A204.1 (cell line): ENCODE measurements at regions not wholly inside any gene's neighbourhood (a gene's known extent, or its start where the extent isn't known, plus 50 kb on each side); places are given as distances from the start of the nearest gene placed in this dataset.

Source experiments
- FAIRE-seq: peaks from 2 replicates; lab custom pipeline; 2012; peaks lifted over from hg19 to GRCh38; lab: Jason Lieb, UNC

- FAIRE-seq, result no peak
Measured at GRCh38 chr22:49565516-49565855, 262.2 kb downstream of the BRD1 start.

- FAIRE-seq, result no peak
Measured at GRCh38 chr22:49564666-49565515, 262.8 kb downstream of the BRD1 start.

GRCh38 chr22:49564054-49564453 lies 263.6 kb downstream of the BRD1 start:
- no peak for FAIRE-seq

GRCh38 chr22:49562685-49563249 lies 264.9 kb downstream of the BRD1 start:
- no peak for FAIRE-seq

- FAIRE-seq, result no peak
Measured at GRCh38 chr22:49561976-49562375, 265.7 kb downstream of the BRD1 start.

- FAIRE-seq, result no peak
Measured at GRCh38 chr22:49561338-49561737, 266.3 kb downstream of the BRD1 start.

- no peak for FAIRE-seq
Measured at GRCh38 chr22:49555526-49555925, 272.1 kb downstream of the BRD1 start.

GRCh38 chr22:49554741-49555140 lies 272.9 kb downstream of the BRD1 start:
- FAIRE-seq, result no peak

GRCh38 chr22:49554296-49554625 lies 273.4 kb downstream of the BRD1 start:
- FAIRE-seq, result no peak

- FAIRE-seq, result no peak
Measured at GRCh38 chr22:49553518-49554295, 274.0 kb downstream of the BRD1 start.

- no peak for FAIRE-seq
Measured at GRCh38 chr22:49553076-49553475, 274.6 kb downstream of the BRD1 start.

- FAIRE-seq, result no peak
Measured at GRCh38 chr22:49551897-49552614, 275.6 kb downstream of the BRD1 start.

- FAIRE-seq, result no peak
Measured at GRCh38 chr22:49551446-49551845, 276.2 kb downstream of the BRD1 start.

GRCh38 chr22:49550766-49551362 lies 276.8 kb downstream of the BRD1 start:
- no peak for FAIRE-seq

- FAIRE-seq, result no peak
Measured at GRCh38 chr22:49550141-49550430, 277.6 kb downstream of the BRD1 start.

GRCh38 chr22:49549256-49550140 lies 278.2 kb downstream of the BRD1 start:
- no peak for FAIRE-seq

GRCh38 chr22:49548356-49549202 lies 279.1 kb downstream of the BRD1 start:
- no peak for FAIRE-seq

GRCh38 chr22:49547751-49548239 lies 279.9 kb downstream of the BRD1 start:
- no peak for FAIRE-seq

- FAIRE-seq, result no peak
Measured at GRCh38 chr22:49546811-49547585, 280.7 kb downstream of the BRD1 start.

- FAIRE-seq, result no peak
Measured at GRCh38 chr22:49545606-49546005, 282.1 kb downstream of the BRD1 start.
